GM23248 (cell line): ENCODE measurements at regions not wholly inside any gene's neighbourhood (a gene's known extent, or its start where the extent isn't known, plus 50 kb on each side); places are given as distances from the start of the nearest gene placed in this dataset.
"Not testable (repeated sequence)": the region's sequence is repeated elsewhere in the genome, so short reads cannot be mapped to it uniquely, and the experiment has no call there.

Source experiments
- DNase-seq: peaks from one replicate; pipeline ENCODE4 v3.0.0-alpha.2; 2015
- H2AFZ ChIP-seq: fragments of 200-600 bp; sonication (generic); 2 replicates; pipeline ENCODE4 v1.6.1; 2016; ENCODE audit warnings: antibody characterized with exemption
- H3F3A ChIP-seq: fragments of 200-600 bp; sonication (generic); 2 replicates; pipeline ENCODE4 v1.6.1; 2016; ENCODE audit warnings: mild to moderate bottlenecking, antibody characterized with exemption, mixed run types; ENCODE audit not compliant: insufficient read depth
- H3K27ac ChIP-seq: fragments of 200-600 bp; sonication (generic); 2 replicates; pipeline ENCODE4 v1.5.1; 2016; ENCODE audit warnings: mild to moderate bottlenecking
- H3K27me3 ChIP-seq: fragments of 200-600 bp; sonication (generic); replicated peaks from 2 replicates; pipeline ENCODE4 v1.6.1; 2016; ENCODE audit warnings: mild to moderate bottlenecking; ENCODE audit not compliant: insufficient read depth
- H3K36me3 ChIP-seq: fragments of 200-600 bp; sonication (generic); 2 replicates; pipeline ENCODE4 v1.6.1; 2016; ENCODE audit warnings: low read depth, mild to moderate bottlenecking
- H3K4me1 ChIP-seq: fragments of 200-600 bp; sonication (generic); 2 replicates; pipeline ENCODE4 v1.6.1; 2016; ENCODE audit warnings: mild to moderate bottlenecking; ENCODE audit not compliant: insufficient read depth
- H3K4me2 ChIP-seq: fragments of 200-600 bp; sonication (generic); one replicate; pipeline ENCODE4 v1.6.1; 2016; ENCODE audit warnings: mild to moderate bottlenecking; ENCODE audit not compliant: unreplicated experiment
- H3K4me3 ChIP-seq: fragments of 200-600 bp; sonication (generic); 2 replicates; pipeline ENCODE4 v1.5.1; 2016; ENCODE audit warnings: mild to moderate bottlenecking
- H3K79me2 ChIP-seq: fragments of 200-600 bp; sonication (generic); 2 replicates; pipeline ENCODE4 v1.6.1; 2016; ENCODE audit warnings: mild to moderate bottlenecking; ENCODE audit not compliant: insufficient read depth
- H3K9ac ChIP-seq: fragments of 200-600 bp; sonication (generic); 2 replicates; pipeline ENCODE4 v1.6.1; 2016; ENCODE audit warnings: mild to moderate bottlenecking
- H3K9me2 ChIP-seq: fragments of 200-600 bp; sonication (generic); 2 replicates; pipeline ENCODE4 v1.6.1; 2016; ENCODE audit warnings: mixed run types, mild to moderate bottlenecking, moderate library complexity; ENCODE audit not compliant: insufficient read depth
- H3K9me3 ChIP-seq: fragments of 200-600 bp; sonication (generic); one replicate; pipeline ENCODE4 v1.6.1; 2017; ENCODE audit warnings: low read depth
- H4K20me1 ChIP-seq: fragments of 200-600 bp; sonication (generic); 2 replicates; pipeline ENCODE4 v1.6.0; 2016; ENCODE audit not compliant: insufficient read depth
- EZH2 ChIP-seq: fragments of 200-600 bp; sonication (generic); IDR thresholded peaks from 2 replicates; pipeline ENCODE4 v1.6.1; 2018; ENCODE audit warnings: antibody characterized with exemption, mild to moderate bottlenecking; ENCODE audit not compliant: insufficient read depth, poor library complexity, severe bottlenecking
- EZH2phosphoT487 ChIP-seq: fragments of 200-600 bp; sonication (generic); IDR thresholded peaks from 2 replicates; pipeline ENCODE4 v1.6.1; 2018; ENCODE audit warnings: antibody characterized with exemption, moderate library complexity, mild to moderate bottlenecking, low read depth; ENCODE audit not compliant: insufficient read depth
- WGBS, 2 experiments: methylation state at CpG; one replicate each; pipeline ENCODE4 v1.1.6; 2015 to 2017; ENCODE audit warnings: low lambda C conversion rate in 2 of 2, low coverage in 1 of 2; ENCODE audit errors: missing lambda C conversion rate in 2 of 2; 5-methylcytosine and 5-hydroxymethylcytosine counted together
- in situ Hi-C: fragments of 300-500 bp; cut with MboI; formaldehyde crosslinking; loops from 2 replicates; pipeline ENCODE4 v1.15.0; 2020

DNA sequence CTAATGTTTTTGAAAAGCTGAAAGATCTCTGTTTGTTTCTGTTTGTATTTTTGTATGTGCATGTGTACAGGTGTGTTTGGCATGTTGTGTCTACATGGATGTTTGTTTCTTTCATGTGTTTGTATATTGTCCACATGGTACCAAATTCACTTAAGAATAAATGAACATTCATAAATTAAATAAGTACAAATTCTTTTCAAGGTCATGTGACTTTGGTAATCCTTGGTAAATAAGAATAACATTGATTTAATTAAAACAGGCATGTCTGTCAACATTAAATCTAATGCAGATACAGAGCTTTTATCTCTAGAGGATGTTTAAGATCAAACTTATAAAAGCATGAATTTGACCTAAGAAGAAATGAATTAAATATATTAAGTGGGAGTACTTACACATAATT lies 219.8 kb upstream of the EPHA7 start:
- no peak overlapping the region for H3K9ac ChIP-seq
- no peaks in the 10 kb centered on the region for H3K79me2 ChIP-seq
- H4K20me1 ChIP-seq = no peaks in the 10 kb centered on the region
- H3K4me1 ChIP-seq = no peaks in the 10 kb centered on the region
- no peaks in the 10 kb centered on the region for H3K36me3 ChIP-seq
- no peak overlapping the region for H3K27ac ChIP-seq
- no peaks in the 10 kb centered on the region for H3K9me3 ChIP-seq
- no peaks in the 10 kb centered on the region for H3K27me3 ChIP-seq
- no peak overlapping the region for H3K4me3 ChIP-seq
- H3F3A ChIP-seq = no peaks in the 10 kb centered on the region
- in situ Hi-C loops = no loop called here
- H3K4me2 ChIP-seq = no peak overlapping the region
- H2AFZ ChIP-seq = no peak overlapping the region
- no peaks in the 10 kb centered on the region for H3K9me2 ChIP-seq
- DNase-seq = no peak
- TF ChIP-seq EZH2phosphoT487 = no peak
- no peak for TF ChIP-seq EZH2

DNA sequence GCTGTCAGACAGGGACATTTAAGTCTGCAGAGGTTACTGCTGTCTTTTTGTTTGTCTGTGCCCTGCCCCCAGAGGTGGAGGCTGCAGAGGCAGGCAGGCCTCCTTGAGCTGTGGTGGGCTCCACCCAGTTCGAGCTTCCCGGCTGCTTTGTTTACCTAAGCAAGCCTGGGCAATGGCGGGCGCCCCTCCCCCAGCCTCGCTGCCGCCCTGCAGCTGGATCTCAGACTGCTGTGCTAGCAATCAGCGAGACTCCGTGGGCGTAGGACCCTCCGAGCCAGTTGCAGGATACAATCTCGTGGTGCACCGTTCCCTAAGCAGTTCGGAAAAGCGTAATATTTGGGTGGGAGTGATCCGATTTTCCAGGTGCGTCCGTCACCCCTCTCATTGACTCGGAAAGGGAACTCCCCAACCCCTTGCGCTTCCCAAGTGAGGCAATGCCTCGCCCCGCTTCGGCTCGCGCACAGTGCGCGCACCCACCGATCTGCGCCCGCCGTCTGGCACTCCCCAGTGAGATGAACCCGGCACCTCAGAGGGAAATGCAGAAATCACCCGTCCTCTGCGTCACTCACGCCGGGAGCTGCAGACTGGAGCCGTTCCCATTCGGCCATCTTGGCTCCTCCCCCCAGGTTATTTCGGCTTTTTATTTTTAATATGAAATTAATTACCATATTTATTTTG lies 217.8 kb upstream of the EPHA7 start:
- H3K36me3 ChIP-seq, in situ Hi-C loops, H3F3A ChIP-seq, H3K4me2 ChIP-seq, H2AFZ ChIP-seq, H3K9ac ChIP-seq, H3K4me1 ChIP-seq, H4K20me1 ChIP-seq, H3K27ac ChIP-seq, H3K79me2 ChIP-seq, H3K4me3 ChIP-seq, H3K27me3 ChIP-seq, H3K9me2 ChIP-seq, DNase-seq, H3K9me3 ChIP-seq: not testable (repeated sequence)
- WGBS, 2 experiments = 70 to 72% methylated on average over 36 to 38 of the region's 38 CpGs

DNA sequence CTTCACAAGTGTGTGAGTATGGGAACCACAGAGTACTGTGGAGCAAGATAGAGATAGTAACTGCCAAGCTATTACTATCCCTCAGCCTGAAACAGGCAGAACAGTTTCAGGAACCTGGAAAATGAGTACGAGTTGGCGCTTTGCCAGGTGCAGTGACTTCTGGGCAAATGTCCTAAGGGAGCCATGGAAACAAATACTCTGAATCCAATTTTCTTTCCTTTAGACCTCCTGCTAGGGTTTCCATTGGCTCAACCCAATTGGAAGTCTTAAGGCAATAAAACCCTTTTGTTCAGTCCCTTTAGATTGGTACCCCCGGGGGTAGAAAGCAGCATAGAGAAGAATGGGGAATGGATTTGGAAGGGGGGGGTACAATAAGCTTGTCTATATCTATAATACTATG lies 205.0 kb upstream of the EPHA7 start:
- H3K27me3 ChIP-seq = no peaks in the 10 kb centered on the region
- TF ChIP-seq EZH2 (no peak), EZH2phosphoT487 (no peak)
- 17 to 21% methylated on average over 3 of the region's 3 CpGs for WGBS, 2 experiments
- no peaks in the 10 kb centered on the region for H3K9me3 ChIP-seq
- H4K20me1 ChIP-seq = no peaks in the 10 kb centered on the region
- no peak overlapping the region for H3K9ac ChIP-seq
- H3K27ac ChIP-seq = no peak overlapping the region
- no peaks in the 10 kb centered on the region for H3K79me2 ChIP-seq
- H3K4me2 ChIP-seq = no peak overlapping the region
- no peak for DNase-seq
- in situ Hi-C loops = no loop called here
- H3K36me3 ChIP-seq = no peaks in the 10 kb centered on the region
- no peak overlapping the region for H2AFZ ChIP-seq
- H3F3A ChIP-seq = no peaks in the 10 kb centered on the region
- H3K4me3 ChIP-seq = no peak overlapping the region
- H3K4me1 ChIP-seq = no peaks in the 10 kb centered on the region
- H3K9me2 ChIP-seq = no peaks in the 10 kb centered on the region

DNA sequence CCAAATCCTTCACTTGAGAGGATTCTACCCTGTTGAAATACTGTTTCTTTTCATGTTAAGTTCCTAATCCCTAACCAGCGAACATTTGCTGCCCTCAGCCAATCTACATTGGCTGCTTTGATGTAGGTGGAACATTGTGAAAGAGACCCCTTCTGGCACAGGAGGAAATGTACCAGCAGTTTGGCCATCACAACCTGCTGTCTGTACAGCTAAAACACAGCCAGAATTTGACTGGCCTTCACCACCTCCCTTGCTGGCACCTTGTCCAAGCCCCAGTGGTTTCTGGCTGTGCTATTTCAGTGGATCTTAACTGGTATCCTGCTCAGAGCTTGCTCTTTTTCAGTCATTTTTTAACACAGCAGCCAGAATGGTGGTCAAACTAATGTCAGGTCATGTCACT lies 202.1 kb upstream of the EPHA7 start:
- no peak for DNase-seq
- no peaks in the 10 kb centered on the region for H3F3A ChIP-seq
- H3K9ac ChIP-seq = no peak overlapping the region
- no peaks in the 10 kb centered on the region for H4K20me1 ChIP-seq
- no peaks in the 10 kb centered on the region for H3K79me2 ChIP-seq
- TF ChIP-seq EZH2phosphoT487 (no peak), EZH2 (no peak)
- H3K9me2 ChIP-seq = no peaks in the 10 kb centered on the region
- H3K36me3 ChIP-seq = no peaks in the 10 kb centered on the region
- no peak overlapping the region for H3K4me3 ChIP-seq
- H2AFZ ChIP-seq = no peak overlapping the region
- no peak overlapping the region for H3K4me2 ChIP-seq
- in situ Hi-C loops = no loop called here
- no peak overlapping the region for H3K27ac ChIP-seq
- H3K27me3 ChIP-seq = no peaks in the 10 kb centered on the region
- H3K4me1 ChIP-seq = no peaks in the 10 kb centered on the region
- 14 to 23% methylated on average over 1 of the region's 1 CpG for WGBS, 2 experiments
- no peaks in the 10 kb centered on the region for H3K9me3 ChIP-seq

DNA sequence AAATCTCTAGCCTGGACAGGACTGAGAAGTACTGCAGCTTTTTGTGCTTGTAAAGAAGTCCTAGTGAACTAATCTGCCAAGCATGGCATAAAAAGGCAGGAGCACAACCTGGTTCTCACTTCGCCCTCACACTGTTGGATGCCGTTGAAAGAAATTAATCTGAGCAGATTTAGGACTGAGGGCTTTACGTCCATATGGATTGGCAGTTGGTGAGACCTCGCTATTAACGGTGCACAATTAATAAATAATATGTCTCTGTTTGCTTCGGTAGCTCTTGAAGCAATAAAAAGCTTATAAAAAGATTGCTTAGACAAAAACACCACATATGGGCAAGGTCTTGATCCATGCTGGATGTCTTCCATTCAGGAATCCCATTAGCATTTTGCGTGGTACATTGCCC lies 185.6 kb upstream of the EPHA7 start:
- no peak overlapping the region for H3K4me3 ChIP-seq
- H3K36me3 ChIP-seq = no peaks in the 10 kb centered on the region
- no peaks in the 10 kb centered on the region for H4K20me1 ChIP-seq
- DNase-seq = no peak
- H3K9me3 ChIP-seq = no peaks in the 10 kb centered on the region
- in situ Hi-C loops = no loop called here
- H2AFZ ChIP-seq = no peak overlapping the region
- H3K9ac ChIP-seq = no peak overlapping the region
- no peak for TF ChIP-seq EZH2phosphoT487
- TF ChIP-seq EZH2 = no peak
- no peaks in the 10 kb centered on the region for H3K27me3 ChIP-seq
- WGBS, 2 experiments = 28 to 30% methylated on average over 7 of the region's 7 CpGs
- H3K27ac ChIP-seq = no peak overlapping the region
- no peak overlapping the region for H3K4me2 ChIP-seq
- no peaks in the 10 kb centered on the region for H3K4me1 ChIP-seq
- no peaks in the 10 kb centered on the region for H3K79me2 ChIP-seq
- no peaks in the 10 kb centered on the region for H3F3A ChIP-seq
- no peaks in the 10 kb centered on the region for H3K9me2 ChIP-seq
